Kidney glomerular epithelial cell (primary cell): ENCODE measurements at regions not wholly inside any gene's neighbourhood (a gene's known extent, or its start where the extent isn't known, plus 50 kb on each side); places are given as distances from the start of the nearest gene placed in this dataset.
A peak's percentile ranks its signal among the peaks of the same experiment; 100 is the strongest.

ENCODE experiments used
- DNase-seq: peaks from one replicate; lab custom pipeline; 2025; lab: John Stamatoyannopoulos, UW

DNA sequence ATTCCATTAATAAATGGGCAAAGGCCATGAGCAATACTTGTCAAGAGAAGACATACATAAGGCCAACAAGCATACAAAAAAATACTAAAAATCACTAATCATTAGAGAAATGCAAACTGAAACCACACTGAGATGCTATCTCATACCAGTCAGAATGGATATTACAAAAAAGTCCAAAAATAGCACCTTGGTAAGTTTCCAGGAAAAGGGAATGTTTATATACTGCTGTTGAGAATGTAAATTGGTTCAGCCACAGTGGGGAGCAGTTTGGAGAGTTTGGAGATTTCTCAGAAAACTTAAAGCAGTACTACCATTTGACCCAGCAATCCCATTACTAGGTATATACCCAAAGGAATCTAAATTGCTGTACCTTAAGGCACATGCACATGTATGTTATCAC, 467.7 kb downstream of the CDH11 start:
- no peak for DNase-seq

DNA sequence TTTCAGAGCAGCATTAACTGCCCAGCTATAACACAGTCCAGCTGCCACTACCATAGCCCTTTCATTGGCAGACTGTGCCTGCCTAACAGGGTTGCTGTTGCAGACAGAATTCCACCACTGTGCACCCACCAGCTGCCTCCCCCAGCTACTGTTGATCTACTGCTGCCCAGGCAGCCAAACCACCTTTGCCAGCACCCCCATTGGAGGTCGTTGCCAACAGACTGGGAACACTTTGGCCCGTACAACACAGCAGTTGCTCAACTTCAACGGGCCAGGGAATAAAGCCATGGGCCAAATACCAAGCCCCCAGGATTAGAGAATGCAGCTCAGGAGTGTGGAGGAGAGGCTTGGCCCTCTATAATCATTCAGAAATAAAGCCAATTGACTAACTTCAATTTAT, 473.6 kb downstream of the CDH11 start:
- no peak for DNase-seq

DNA sequence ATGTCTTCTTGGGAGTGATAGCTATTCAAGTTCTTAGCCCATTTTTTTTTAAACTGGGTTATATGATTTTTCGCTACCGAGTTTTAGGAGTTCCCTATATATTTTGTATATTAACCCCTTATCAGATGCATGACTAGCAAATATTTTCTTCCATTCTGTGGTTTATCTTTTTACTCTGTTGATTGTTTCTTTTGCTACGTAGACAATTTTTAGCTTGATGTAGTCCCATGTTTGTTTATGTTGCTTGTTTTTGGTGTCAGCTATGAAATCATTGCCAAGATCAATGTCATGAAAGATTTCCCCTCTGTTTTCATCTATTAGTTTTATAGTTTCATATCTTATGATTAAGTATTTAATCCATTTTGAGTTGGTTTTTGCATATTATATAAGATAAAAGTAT, 480.5 kb downstream of the CDH11 start:
- no peak for DNase-seq

DNA sequence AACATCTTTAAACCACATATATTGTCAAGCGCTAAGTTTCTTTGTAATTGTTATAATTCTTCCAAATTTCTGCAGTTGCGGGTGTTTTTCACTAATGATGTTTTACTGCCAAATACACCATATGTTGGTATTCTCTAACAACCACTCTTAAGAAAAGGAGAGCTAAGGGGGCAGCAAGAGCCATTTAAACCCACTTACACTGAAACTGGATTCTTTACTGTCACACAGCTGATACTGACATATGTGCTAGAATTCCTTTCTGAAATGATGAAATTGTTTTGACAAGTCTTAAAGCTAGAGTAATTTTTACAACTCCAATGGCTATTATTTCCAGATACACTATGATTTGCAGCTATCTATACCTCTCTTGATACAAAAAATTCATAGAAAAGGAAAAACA, 483.1 kb downstream of the CDH11 start:
- no peak for DNase-seq

DNA sequence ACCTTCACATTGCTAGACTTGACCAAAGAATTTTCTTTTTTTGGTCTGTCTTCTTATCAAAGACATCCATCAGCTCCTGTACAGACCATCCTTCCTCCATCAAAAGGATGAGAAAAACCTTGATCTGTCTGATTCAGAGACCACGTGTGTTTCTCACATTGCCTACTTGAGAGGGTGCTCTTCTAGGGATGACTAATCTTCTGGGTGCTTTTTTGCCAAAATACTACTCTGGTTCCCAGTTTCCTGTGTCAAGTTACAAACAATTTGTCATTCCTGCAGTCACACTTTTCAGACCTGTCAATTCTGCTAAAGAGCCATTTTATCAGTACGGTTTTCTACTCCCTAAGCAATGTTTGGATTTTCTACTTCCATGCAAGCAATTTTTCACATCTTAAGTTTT, 492.2 kb downstream of the CDH11 start:
- no peak for DNase-seq

DNA sequence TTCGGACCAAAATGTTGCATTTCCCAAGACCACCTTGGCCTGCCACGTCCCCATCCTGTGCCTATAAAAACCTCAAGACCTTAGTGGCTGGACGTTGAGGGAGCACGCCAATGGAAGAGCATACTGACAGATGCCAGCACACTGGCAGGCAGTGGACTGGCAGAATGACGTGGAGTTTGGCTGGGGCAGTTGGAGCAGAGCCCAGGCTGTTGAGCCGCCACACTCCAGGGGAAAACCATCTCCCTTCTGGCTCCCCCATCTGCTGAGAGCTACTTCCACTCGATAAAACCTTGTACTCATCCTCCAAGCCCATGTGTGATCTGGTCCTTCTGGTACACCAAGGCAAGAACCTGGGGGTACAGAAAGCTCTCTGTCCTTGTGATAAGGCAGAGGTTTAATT, 494.1 kb downstream of the CDH11 start:
- no peak for DNase-seq

DNA sequence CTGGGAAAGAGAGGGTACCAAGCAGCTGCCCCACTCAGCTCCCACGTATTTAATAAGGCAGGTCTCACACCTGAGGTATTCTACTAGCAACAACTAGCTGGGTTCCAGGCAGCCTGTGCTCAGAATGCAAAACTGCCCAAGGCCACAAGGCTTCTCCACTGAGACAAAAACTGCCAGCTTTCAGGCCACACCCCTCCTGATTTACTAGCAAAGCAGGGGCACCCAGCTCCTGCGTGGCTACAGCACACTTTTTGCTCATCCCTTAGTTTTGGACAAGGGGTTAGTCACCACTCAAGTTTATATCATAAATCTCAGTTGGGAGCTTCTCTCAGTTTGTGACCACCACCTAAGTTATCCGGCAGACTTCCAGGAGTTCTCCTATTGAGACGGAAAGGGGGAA, 494.6 kb downstream of the CDH11 start:
- DNase-seq, result no peak

DNA sequence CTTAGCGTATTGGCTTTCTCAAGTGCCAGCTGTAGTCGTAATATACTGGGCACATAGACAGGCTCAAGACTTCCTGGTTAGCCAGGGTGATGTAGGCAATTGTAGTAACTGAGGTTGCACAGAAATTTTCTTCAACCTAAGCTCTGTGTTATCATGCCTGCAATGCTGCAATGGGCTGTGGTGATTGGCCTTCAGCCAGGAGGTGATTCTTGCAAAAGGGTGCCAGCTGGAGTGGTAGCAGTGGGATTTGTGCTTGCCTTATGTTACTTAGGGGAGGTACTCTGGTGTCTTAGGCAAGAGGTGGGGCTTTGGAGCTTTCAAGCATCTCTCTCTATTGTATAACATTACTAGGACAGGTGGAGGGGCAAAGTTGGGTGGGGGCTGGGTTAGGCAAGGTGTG, 495.1 kb downstream of the CDH11 start:
- no peak for DNase-seq

DNA sequence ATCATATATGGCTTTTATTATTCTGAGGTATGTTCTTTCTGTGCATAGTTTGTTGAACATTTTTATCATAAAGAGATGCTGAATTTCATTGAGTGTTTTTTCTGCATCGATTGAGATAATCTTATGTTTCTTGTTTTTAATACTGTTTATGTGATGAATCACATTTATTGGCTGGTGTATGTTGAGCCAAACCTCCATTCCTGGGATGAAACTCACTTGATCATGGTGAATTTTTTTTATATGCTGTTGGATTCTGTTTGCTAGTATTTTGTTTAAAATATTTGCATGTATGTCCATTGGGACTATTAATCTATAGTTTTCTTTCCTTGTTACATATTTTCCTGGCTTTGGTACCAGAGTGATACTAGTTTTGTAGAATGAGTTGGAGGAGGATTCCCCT, 500.2 kb downstream of the CDH11 start:
- no peak for DNase-seq

DNA sequence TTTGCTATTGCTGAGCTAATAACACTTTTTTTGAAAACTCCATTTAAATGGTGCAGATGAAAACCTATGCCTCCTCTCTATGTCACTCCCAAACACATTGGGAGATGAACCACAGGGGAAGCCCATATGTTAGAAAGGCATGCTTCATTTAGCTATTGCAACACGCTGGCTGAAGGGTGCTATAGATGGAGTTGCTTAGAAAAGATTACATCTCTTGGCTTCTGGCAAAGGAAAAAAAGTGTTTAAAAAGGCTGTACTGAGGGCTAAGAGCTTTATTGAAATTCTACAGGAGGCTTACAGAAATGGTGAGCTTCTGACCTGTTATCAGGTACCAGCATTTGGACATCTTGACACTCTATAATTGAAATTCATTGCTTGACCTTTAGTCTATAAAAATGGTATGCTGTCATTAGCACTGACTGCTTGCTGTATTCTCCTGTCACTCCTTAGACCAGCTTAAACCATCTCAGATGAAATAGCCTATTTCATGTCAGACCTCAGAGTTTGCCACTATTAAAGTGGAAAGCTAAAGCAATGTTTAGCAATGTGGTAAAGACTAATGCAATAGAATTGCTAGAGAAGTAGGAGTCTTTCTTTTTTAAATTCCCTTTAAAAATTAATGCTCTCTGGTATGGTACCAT, 503.9 kb downstream of the CDH11 start:
- no peak for DNase-seq

DNA sequence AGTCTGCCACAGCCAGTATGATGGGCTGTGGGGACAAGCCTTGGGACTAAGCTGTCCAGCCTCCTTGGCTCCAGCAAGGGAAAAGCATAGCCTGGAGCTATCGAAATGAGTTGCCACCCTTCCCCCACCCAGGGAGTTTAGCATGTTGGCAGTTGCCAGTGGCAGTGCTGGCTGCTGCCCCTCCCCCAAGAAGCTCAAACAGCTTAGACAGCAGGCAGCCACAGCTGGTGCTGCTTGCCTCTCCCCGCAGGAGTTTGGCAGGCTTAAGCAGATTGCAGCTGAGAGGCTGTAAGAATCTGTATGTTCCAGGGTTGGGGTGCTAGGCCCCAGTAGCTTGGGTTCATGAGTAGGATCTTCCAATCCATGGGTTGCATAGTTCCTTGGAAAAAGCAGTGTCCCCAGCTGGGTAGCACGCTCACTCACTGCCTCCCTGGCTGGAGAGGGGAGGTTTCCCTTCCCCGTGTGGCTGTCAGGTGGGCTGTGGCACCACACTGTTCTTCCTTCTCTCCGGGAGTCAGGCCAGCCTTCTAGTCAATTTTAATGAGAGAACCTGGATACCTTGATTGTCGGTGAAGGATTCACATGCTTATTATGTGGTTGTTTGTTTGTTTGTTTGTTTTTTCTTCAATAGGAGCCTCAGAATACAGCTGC, 506.1 kb downstream of the CDH11 start:
- no peak for DNase-seq

DNA sequence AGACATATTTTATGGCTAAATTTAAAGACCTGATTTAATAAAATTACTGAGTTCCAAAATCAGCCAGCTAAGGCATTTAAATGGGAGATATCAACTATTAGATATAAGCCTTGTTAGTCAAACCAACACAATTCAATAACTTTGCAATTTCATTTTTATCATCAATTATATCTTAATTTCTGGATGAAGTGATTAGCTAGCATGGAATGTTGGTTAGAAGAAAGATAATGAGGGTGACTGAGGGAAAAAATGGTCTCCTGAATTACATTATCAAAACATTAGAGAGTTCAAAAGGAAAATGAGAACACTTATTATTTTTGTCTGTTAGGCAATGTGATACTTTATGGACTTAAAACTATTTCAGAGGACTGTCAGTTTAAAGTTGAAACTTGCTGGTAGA, 525.7 kb downstream of the CDH11 start:
- no peak for DNase-seq

DNA sequence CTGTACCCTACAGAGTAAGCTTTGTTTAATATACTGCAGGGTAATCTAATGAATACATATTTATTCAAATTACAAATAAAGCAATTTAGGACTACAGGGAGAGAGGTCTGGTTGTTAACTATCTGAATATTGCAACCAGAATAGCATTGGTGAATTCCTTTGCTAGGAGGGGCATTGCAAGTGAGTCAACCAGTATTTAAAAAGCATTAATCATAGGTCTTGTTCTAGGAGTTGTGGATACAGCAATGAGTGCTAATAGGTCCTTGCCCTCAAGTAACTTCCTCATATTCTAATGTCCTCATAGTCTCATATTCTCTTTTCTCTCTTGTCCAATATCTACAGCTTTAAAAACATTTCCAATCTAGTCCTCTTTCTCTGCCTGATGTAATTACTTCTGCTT, 531.4 kb downstream of the CDH11 start:
- no peak for DNase-seq

DNA sequence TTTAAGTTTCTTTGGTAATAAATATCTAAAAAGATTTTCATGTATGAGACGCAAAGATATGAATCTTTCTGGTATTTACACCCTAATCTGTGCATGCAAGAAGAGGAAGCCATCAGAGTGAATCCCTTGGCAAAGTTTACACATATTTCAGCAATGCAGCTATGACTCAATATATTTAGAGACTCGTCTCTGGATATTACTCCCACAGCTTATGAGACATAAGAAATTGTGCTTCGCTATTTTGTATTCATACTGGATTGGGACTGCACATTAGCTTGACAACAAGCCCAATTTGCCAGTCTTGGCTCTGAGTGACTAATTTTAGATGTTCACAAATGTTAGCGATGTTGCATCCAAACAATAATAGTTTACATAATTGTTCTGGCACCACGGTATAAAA, 532.0 kb downstream of the CDH11 start:
- peak; percentile 22 for DNase-seq

DNA sequence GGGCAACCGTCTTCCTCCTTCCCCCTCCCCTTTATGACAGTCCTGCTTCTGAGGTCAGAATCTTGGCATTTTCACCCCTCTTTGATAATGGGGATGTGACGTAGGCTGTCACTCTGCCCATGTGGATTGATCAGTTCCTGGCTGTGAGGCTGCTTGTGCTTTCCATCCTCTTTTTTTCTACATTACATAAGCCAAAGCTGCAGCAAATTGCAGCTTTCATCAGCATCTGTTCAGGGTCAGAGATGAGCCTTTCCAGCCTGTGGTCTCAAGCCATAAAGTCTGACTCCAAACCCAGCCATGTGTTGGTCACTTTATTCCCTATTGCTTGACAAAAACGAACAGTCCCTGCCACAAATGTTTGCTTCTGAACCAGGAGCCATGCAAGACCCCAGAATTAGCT, 535.1 kb downstream of the CDH11 start:
- no peak for DNase-seq

DNA sequence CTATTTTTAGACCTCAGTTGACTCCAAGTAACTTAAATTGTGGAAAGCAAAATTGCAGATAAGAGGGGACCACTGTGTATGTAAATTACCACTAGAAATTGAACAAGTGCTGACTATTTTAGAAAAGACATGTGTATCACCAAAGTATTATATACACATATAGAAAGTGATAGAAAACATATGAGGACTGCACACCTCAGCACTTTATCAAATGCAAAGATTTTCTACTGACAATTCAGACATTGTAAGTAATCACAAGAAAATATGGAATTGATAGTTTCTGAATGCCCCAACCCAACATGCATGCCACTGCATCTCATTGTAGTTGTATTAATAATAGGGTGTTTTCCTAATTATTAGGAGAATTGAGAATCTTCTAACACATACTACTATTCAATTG, 536.5 kb downstream of the CDH11 start:
- no peak for DNase-seq

DNA sequence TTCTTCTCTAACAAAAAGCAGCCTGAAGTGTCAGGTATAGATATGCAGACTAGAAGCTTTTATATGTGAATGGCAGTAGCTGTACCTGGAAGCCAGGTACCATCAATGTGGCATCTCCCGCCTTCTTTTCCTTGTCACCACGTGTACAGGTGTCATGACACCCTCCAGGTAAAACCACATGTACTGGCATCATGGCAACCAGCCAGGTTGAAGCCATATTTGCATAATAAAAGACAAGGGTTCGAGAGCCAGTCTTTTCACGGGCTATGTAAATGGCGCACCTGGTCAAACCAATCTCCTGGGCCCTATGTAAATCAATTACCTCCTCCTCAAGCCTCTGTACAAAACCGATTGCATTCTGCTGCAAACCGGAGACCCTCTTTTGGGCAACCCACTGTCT, 541.3 kb downstream of the CDH11 start:
- no peak for DNase-seq

DNA sequence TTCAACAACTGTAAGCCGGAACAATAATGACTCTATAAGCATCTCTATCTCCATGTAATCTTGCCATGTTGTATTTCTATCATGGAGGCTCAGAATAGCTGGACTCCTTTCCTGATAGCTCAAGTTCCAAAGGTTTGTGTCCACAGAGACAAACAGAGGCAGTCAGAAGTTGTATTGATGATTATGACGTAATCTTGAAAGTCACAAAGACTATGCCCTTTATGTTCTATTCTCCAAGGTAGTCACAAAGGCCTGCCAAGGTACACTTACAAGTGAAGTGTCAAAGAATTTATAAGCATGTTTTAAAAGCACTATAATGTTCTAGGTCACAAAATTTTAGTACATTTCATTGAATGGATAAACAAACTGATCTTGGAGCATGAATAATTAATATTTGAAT, 542.2 kb downstream of the CDH11 start:
- DNase-seq, result no peak

DNA sequence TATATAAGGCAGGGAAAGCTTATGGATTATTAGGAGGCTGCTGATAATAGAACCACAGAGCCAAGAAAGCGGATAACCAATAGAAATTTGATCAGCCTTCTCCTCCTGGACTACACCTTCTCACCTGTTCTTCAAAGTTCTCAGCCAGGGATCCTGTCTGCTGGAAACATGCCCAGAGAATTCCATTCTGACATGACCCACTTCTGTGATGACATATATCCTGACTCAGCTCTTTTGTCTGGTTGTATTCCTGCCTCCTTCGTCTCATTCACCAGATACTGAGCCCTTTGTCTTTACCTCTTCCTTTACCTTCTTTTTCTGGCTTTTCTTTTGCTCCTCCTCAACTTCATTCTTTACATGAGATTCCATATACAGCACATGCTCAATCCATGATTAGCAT, 576.1 kb downstream of the CDH11 start:
- DNase-seq, result peak; percentile 52

DNA sequence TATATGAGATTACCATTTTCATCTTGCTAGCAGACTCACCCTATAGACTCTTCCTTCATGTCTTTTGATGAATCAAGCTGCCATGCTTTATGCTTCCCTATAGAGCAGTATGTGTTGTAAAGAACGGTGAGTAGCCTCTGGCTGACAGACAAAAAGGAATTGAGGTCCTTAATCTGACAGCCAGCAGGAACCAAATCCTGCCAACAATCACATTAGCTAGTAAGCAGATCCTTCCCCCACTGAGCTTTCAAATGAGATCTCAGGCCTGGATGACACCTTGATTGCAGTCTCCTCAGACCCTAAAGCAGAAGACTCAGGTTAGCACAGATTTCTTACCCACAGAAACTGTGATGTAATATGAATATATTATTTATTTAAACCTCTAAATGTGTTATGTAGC, 577.0 kb downstream of the CDH11 start:
- no peak for DNase-seq

DNA sequence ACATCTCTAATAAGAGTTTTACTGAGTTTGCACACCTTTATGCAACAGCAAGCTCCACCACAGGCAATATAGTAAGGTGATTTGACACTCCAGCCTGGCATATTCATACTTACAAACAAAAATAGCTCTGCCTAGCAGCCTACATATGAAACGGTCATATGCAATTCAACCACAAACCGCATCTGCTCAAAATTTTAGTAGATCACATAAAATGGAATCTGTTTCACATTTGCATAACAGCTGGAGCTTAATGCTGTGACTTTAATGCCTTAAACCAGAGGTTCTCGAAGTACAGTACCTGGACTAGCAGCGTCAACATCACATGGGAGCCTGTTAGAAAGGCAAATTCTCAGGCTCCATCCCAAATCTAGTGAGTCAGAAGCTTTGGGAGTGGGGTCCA, 578.4 kb downstream of the CDH11 start:
- DNase-seq, result no peak

DNA sequence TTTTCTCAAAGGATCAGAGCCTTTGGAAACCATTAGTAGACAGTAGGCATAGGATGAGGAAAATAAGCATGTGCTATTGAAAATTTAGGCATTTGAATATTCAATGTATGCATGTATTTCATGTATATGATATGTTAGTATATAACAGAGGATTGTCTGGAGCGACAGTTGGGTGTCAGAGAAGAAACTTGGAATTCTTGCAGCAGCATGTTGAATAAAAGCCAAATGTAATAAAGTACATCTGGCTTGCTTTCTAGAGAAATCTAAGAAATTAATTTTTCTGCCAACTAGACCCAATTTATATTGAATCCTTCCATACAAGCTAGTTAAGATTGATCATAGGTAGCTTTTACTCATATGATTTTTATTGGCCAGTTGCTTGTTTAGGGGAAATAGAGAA, 578.8 kb downstream of the CDH11 start:
- no peak for DNase-seq

DNA sequence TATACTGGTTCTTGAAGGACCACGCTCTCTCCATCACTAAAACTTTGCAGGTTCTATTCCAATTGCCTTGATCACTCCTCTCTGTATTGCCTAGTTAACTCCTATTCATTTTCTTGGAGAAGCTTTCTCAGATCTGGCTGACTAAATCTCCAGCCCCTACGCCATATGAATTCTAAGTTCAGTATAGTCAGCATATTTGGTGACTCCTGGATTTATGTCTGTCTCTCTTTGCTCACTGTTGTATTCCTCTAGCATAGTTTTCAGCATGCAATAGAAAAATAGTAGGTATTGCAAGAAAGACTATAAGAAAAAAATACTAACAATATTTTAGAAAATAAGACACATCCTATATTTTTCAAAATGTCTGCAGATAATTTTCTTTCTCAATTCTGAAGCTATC, 579.7 kb downstream of the CDH11 start:
- no peak for DNase-seq

DNA sequence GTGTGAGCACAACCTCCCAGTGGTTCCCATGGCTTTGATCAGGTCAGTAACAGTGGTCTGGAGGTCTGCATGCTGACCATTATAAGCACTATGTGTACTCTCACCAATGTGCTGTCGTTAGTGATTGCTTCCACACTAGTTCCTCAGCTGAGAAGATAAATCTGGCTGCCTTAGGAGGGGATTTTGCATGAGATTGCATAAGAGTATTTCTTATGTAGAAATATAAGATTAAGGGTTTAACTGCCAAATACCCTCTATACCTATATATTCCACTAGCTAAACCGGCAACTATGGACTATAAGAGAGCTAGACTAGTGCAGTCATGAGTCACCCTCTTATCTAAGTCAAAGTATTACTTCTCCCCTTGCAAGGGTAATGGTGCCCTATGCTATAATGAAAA, 580.2 kb downstream of the CDH11 start:
- no peak for DNase-seq
